ENCODE measurements at regions not wholly inside any gene's neighbourhood (a gene's known extent, or its start where the extent isn't known, plus 50 kb on each side); places are given as distances from the start of the nearest gene placed in this dataset.

GRCh38 chrX:64097891-64098290, 107.6 kb downstream of the AMER1 start:
- no peak for DNase-seq (ENCODE audit: low spot score)

- peak; percentile 57 for DNase-seq (ENCODE audit: low spot score)
These were observed 111.7 kb downstream of the AMER1 start for GRCh38 chrX:64093761-64094160.

Measured in HT-29 (cell line).